IPS-NIHi11 (cell line): ENCODE measurements at regions not wholly inside any gene's neighbourhood (a gene's known extent, or its start where the extent isn't known, plus 50 kb on each side); places are given as distances from the start of the nearest gene placed in this dataset.
"Not testable (repeated sequence)": the region's sequence is repeated elsewhere in the genome, so short reads cannot be mapped to it uniquely, and the experiment has no call there.

Source experiments
- DNase-seq: peaks from one replicate; pipeline ENCODE4 v3.0.0; 2012; ENCODE audit warnings: mixed read lengths, low spot score

- DNase-seq = no peak
Measured at GRCh38 chr3:74053970-74054516, 429.3 kb upstream of the PDZRN3 start.

GRCh38 chr3:74049444-74049843, 424.7 kb upstream of the PDZRN3 start:
- no peak for DNase-seq

- no peak for DNase-seq
Measured at GRCh38 chr3:74048699-74049098, 424.0 kb upstream of the PDZRN3 start.

GRCh38 chr3:74045000-74045399, 420.3 kb upstream of the PDZRN3 start:
- DNase-seq = no peak

- no peak for DNase-seq
Measured at GRCh38 chr3:74041068-74041675, 416.4 kb upstream of the PDZRN3 start.

DNA sequence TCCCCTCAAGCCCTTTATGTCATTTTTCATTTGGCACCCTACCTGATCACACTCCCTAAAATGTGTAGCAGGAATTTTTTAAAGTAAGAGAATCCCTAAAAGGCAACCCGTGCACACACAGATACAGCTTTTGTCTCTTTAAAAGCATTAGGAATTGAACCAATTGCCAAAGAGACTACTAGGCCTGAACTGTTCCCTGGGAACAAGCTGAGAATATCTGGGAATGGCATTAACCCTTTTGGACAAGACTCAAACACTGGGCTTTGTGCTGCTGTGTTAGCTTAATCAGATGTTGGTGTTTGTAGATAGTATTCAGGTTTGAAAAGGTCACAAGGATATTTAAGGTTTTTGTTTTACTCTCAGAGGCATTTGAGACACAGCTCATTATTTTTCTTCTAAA, 414.4 kb upstream of the PDZRN3 start:
- no peak for DNase-seq

DNA sequence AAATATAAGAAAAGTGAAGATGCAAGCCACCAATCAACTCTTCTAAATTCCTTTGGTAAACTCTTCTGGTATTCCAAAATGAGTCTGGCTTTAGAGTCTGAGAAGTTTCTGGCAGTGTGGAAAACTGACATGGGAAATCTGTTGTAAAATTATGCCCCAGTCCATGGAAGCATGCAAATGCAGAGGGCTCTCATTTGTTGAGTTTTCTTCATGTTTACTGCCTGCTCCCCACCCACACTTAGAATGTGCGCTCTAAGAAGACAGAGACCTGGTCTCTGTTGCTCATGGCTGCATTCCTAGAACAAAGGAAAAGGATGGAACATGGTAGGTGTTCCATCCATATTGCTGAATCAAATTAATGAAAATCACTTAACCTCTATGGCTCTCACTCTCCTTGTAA, 411.8 kb upstream of the PDZRN3 start:
- DNase-seq = no peak

DNA sequence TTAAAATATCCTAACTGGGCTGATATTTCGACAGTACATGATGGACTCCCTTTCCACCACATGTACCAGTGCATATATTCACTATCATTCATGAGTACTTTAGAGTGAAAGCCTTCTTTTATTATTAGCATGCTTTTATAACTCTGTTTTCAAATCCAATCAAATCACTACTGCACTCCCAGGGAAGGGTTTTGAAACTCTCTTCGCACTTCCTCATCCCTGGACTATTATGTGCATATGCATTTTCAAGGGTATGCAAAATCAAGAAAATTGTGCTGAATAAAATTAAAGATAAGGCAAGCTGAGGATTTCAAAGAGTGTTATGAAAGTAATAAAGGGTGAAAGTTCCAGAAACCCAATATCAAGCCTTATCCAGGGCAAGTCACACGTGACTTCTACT, 411.4 kb upstream of the PDZRN3 start:
- no peak for DNase-seq

DNA sequence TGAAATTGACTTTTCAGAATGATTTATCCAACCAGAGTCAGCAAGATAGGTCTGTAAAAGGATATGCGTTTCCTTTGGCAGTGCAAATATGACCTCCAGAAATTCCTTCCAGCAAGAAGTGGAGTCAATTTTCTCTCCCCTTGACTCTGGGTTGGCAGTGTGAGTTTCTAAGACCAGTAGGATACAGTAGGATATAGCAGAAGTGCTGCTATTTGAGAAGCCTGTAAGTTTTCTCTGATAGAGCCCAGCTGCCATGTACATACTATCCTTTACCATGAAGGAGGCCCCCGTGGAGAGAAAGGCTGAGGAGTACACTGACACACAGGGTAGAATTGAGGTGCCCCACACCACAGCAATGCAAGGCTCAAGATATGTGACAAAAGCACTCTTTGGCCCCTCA, 409.1 kb upstream of the PDZRN3 start:
- no peak for DNase-seq

DNA sequence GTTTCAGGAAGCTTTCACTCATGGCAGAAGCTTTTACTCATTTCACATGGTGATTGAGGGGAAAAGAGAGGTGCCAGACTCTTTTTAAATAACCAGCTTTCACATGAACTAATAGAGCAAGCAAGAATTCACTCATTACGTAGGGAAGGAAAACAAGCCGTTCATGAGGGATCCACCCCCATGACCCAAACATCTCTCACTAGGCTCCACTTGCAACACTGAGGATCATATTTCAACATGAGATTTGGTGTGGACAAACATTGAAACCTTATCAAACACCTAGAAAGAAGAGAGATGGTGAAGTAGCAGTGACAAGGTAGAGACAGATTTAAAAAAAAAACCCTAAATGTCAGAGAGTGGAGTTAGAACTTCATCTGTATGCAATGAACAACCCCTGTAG, 408.6 kb upstream of the PDZRN3 start:
- DNase-seq = no peak

DNA sequence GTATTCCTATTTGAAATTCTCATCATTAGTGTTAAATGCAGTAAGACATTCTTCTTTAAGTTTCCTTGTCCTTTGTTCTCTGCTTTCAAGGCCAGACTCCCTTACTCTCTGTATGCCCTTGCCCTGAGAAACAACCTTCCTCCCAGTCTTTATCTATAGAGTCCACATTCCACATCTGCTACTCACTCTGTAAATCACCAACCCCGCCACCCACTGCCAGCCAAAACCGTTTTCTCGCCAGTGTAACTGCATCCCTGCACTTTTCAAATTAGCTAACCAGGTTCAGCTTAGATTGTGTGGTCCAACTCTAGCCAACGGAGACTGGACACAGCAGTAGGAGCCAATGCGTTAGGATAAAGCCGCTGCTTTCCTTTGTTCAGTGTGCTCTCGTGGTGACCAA, 402.4 kb upstream of the PDZRN3 start:
- no peak for DNase-seq

- no peak for DNase-seq
Measured at GRCh38 chr3:74023395-74023794, 398.7 kb upstream of the PDZRN3 start.

DNA sequence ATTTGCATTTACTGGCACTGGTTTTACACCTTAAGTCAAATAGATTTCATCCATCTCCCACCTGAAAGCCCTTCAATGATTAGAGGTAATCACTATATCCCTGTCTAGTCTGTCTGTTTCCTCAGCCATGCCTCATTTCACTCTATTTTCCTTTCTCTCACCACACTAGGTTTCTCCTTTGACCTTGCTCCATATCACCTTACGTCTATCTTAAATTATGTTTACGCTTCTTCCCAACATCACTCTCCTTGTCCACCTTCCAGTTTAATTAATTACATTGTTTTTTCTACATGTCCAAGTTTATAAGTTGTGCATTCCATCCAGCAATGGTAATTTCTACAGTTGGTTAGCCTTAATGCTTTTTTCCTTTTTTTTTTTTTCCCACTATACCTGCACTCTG, 396.7 kb upstream of the PDZRN3 start:
- no peak for DNase-seq

DNA sequence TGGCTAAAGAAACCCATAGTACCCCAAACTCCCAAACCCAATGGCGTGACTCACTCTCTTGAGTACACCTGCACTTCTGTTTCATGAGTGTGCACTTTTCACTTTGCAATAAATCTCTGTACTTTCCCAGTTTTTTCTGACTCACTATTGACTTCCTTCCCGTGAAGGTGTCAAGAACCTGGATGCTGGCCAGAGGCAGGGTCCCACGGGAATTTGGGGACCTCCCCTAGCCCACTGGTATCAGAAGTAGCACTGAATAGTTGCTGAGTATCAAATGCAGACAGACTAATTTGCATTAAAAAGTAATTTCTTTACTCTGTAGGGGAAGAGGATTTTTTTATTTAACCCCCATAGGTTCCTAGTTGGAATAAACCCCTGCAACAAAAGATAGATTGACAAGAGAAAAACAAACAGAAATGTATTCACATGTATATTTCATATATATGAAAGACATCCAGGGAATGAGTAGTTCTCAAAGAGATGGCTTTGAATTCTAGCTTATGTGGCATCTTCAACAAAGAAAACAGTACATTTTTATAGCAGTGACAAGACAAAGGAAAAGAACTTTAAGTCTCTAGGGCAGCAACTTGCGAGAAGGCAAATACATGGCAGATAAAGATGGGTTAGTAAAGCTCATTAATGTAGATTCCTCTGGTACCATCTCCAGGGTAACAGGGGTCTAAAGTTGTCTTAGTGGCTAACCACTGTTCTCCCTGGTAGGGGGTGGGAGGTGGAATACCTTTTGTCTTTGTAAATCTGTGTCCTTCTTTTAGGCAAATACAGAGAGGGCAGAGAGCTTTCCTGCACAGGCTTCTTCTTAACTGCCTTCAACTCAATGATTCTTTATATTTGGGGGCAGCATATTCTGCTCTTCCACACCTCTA, 385.5 kb upstream of the PDZRN3 start:
- peak; percentile 12 for DNase-seq

DNA sequence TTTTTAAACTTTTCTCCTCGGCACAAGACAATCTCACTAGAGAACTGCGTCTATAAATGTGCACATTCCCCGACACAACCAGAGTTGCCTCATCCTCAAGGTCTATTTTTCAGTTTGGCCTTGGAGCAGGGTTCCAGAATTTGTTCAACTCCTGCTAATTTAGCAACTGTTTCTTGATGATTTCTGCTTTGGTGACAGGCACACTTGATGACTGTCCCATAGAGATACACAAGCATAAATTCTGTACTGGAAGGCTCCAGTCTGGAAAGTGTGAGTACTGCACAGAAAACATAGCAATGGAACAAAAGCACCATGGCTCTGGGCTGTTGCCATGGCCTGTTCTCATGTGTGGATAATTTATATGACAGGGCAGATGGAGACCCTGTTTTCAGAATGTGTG, 379.6 kb upstream of the PDZRN3 start:
- no peak for DNase-seq

DNA sequence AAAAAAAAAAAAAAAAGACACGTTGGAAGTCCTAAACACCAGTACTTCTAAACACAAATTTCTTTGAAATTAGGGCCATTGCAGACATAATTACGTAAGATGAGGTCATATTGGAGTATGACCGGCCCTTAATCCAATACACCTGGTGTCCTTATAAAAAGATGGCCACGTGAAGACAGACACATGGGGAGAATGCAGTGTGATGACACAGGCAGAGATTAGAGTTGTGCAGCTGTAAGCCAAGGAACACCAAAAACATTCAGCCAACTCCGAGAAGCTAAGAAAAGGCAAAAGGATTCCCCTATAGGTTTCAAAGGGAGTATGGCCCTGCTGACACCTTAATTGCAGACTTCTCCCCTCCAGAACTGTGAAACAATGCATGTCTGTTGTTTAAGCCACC, 379.0 kb upstream of the PDZRN3 start:
- no peak for DNase-seq

- DNase-seq = no peak
Measured at GRCh38 chr3:74001436-74001835, 376.7 kb upstream of the PDZRN3 start.

GRCh38 chr3:74000725-74001124, 376.0 kb upstream of the PDZRN3 start:
- no peak for DNase-seq

GRCh38 chr3:73999501-73999900, 374.8 kb upstream of the PDZRN3 start:
- DNase-seq = no peak

DNA sequence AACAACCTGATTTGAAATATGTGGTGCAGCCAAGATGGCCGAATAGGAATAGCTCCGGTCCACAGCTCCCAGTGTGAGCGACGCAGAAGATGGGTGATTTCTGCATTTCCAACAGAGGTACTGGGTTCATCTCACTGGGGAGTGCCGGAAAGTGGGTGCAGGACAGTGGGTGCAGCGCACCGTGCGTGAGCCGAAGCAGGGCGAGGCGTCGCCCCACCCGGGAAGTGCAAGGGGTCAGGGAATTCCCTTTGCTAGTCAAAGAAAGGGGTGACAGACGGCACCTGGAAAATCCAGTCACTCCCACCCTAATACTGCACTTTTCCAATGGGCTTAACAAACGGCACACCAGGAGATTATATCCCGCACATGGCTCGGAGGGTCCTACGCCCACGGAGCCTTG, 365.9 kb upstream of the PDZRN3 start:
- DNase-seq = not testable (repeated sequence)

DNA sequence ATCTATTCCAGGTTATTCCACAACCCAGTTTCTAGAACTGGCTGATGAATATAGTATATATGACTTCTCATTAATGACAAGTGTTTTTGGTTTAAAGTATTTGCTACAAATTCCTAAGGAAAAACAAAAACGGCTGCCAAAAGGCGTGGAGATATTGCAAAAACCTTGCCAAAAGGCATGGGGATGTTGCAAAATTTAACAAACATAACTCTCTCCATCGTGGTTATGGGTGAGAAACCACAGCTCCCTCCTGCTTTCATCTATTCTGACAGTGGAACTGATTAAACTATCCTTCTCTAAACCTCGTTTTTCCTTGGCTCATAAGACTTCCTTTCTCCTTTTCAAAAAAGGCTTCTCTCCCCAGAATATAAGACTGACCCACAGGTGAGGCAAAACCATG, 342.0 kb upstream of the PDZRN3 start:
- DNase-seq = no peak

- DNase-seq = no peak
Measured at GRCh38 chr3:73964818-73965217, 340.1 kb upstream of the PDZRN3 start.

GRCh38 chr3:73955494-73956070, 330.8 kb upstream of the PDZRN3 start:
- no peak for DNase-seq
